Ureter (tissue), 1 donor: ENCODE measurements at regions not wholly inside any gene's neighbourhood (a gene's known extent, or its start where the extent isn't known, plus 50 kb on each side); places are given as distances from the start of the nearest gene placed in this dataset.

Experiments used
- DNase-seq: peaks from one replicate; pipeline ENCODE4 v3.0.0-alpha.2; 2020; ENCODE audit warnings: low spot score
- donor health status: DM: yes; HTN: yes; CAD: no.

- DNase-seq = no peak
Measured at GRCh38 chr1:239819756-239820250, 271.9 kb upstream of the FMN2 start.

GRCh38 chr1:239823852-239824251 lies 267.8 kb upstream of the FMN2 start:
- no peak for DNase-seq

GRCh38 chr1:239826211-239826610 lies 265.5 kb upstream of the FMN2 start:
- DNase-seq = no peak

- DNase-seq = no peak
Measured at GRCh38 chr1:239826736-239827135, 264.9 kb upstream of the FMN2 start.

GRCh38 chr1:239829535-239829934 lies 262.1 kb upstream of the FMN2 start:
- DNase-seq = no peak

- DNase-seq = no peak
Measured at GRCh38 chr1:239831577-239832355, 259.9 kb upstream of the FMN2 start.

- no peak for DNase-seq
Measured at GRCh38 chr1:239833723-239834122, 258.0 kb upstream of the FMN2 start.

- DNase-seq = no peak
Measured at GRCh38 chr1:239835946-239836440, 255.7 kb upstream of the FMN2 start.

- DNase-seq = no peak
Measured at GRCh38 chr1:239840336-239840735, 251.3 kb upstream of the FMN2 start.

GRCh38 chr1:239840790-239841189 lies 250.9 kb upstream of the FMN2 start:
- no peak for DNase-seq

GRCh38 chr1:239841631-239842030 lies 250.1 kb upstream of the FMN2 start:
- no peak for DNase-seq

GRCh38 chr1:239843541-239843940 lies 248.1 kb upstream of the FMN2 start:
- DNase-seq = no peak

GRCh38 chr1:239844833-239845232 lies 246.8 kb upstream of the FMN2 start:
- DNase-seq = no peak

- DNase-seq = no peak
Measured at GRCh38 chr1:239854922-239855321, 236.8 kb upstream of the FMN2 start.

GRCh38 chr1:239856067-239856466 lies 235.6 kb upstream of the FMN2 start:
- no peak for DNase-seq

GRCh38 chr1:239856924-239857323 lies 234.8 kb upstream of the FMN2 start:
- no peak for DNase-seq

GRCh38 chr1:239858057-239858456 lies 233.6 kb upstream of the FMN2 start:
- DNase-seq = no peak

GRCh38 chr1:239858529-239858928 lies 233.2 kb upstream of the FMN2 start:
- DNase-seq = no peak

GRCh38 chr1:239861985-239862384 lies 229.7 kb upstream of the FMN2 start:
- no peak for DNase-seq

- DNase-seq = no peak
Measured at GRCh38 chr1:239868058-239868832, 223.4 kb upstream of the FMN2 start.

GRCh38 chr1:239870194-239870593 lies 221.5 kb upstream of the FMN2 start:
- DNase-seq = no peak

GRCh38 chr1:239872626-239873025 lies 219.1 kb upstream of the FMN2 start:
- DNase-seq = no peak

- DNase-seq = no peak
Measured at GRCh38 chr1:239874831-239875230, 216.9 kb upstream of the FMN2 start.
